Neural cell (in vitro differentiated cells): ENCODE measurements at regions not wholly inside any gene's neighbourhood (a gene's known extent, or its start where the extent isn't known, plus 50 kb on each side); places are given as distances from the start of the nearest gene placed in this dataset.

Experiments
- H2AFZ ChIP-seq: fragments of 200-600, 300-800 bp; sonication (generic), shearing (Covaris generic); 2 replicates; pipeline ENCODE4 v1.6.0; 2014; ENCODE audit warnings: low read depth, mild to moderate bottlenecking, antibody characterized with exemption, low read length, moderate library complexity
- H3F3A ChIP-seq: fragments of 200-600 bp; shearing (Covaris generic); 2 replicates; pipeline ENCODE4 v1.6.1; 2016; ENCODE audit warnings: mild to moderate bottlenecking, moderate library complexity, mixed read lengths, antibody characterized with exemption, low read length; ENCODE audit not compliant: insufficient read depth, poor library complexity, severe bottlenecking
- H3K27ac ChIP-seq: fragments of 200-600, 300-800 bp; sonication (generic), shearing (Covaris generic); 2 replicates; pipeline ENCODE4 v1.5.1; 2014; ENCODE audit warnings: mild to moderate bottlenecking, low read length, moderate library complexity
- H3K27me3 ChIP-seq: fragments of 300-800, 200-600 bp; sonication (generic), shearing (Covaris generic); 2 replicates; pipeline ENCODE4 v1.6.0; 2014; ENCODE audit warnings: mild to moderate bottlenecking, low read depth, low read length, moderate library complexity; ENCODE audit not compliant: insufficient read depth
- H3K36me3 ChIP-seq: fragments of 300-800, 200-600 bp; sonication (generic), shearing (Covaris generic); 2 replicates; pipeline ENCODE4 v1.5.1; 2014; ENCODE audit warnings: mild to moderate bottlenecking, antibody characterized with exemption, low read length, moderate library complexity; ENCODE audit not compliant: insufficient read depth
- H3K4me2 ChIP-seq: fragments of 300-800, 200-600 bp; sonication (generic), shearing (Covaris generic); 2 replicates; pipeline ENCODE4 v1.6.0; 2014; ENCODE audit warnings: mild to moderate bottlenecking, low read length
- H3K4me3 ChIP-seq: fragments of 300-800, 200-600 bp; sonication (generic), shearing (Covaris generic); 2 replicates; pipeline ENCODE4 v1.5.1; 2014; ENCODE audit warnings: mild to moderate bottlenecking, low read length, moderate library complexity
- H3K79me2 ChIP-seq: fragments of 200-600 bp; shearing (Covaris generic); replicated peaks from 2 replicates; pipeline ENCODE4 v1.6.0; 2014; ENCODE audit warnings: mild to moderate bottlenecking, low read length, moderate library complexity; ENCODE audit not compliant: insufficient read depth
- H3K9ac ChIP-seq: fragments of 300-800, 200-600 bp; sonication (generic), shearing (Covaris generic); 2 replicates; pipeline ENCODE4 v1.6.1; 2016; ENCODE audit warnings: mild to moderate bottlenecking, low read length, mixed read lengths
- H3K9me2 ChIP-seq: fragments of 200-600 bp; shearing (Covaris generic); 2 replicates; pipeline ENCODE4 v1.6.1; 2016; ENCODE audit warnings: mild to moderate bottlenecking, low read length, mixed read lengths; ENCODE audit not compliant: insufficient read depth
- H3K9me3 ChIP-seq: fragments of 200-600, 300-800 bp; sonication (generic), shearing (Covaris generic); 2 replicates; pipeline ENCODE4 v1.6.1; 2016; ENCODE audit warnings: mild to moderate bottlenecking, mixed run types, low read length, moderate library complexity, mixed read lengths
- H4K20me1 ChIP-seq: fragments of 200-600 bp; shearing (Covaris generic); 2 replicates; pipeline ENCODE4 v1.6.1; 2016; ENCODE audit warnings: mild to moderate bottlenecking, mixed run types; ENCODE audit not compliant: insufficient read depth
- EP300 ChIP-seq: fragments of 450-650 bp; conservative IDR thresholded peaks from 2 replicates; pipeline ENCODE4 v1.6.1; 2014; ENCODE audit warnings: antibody characterized with exemption, mild to moderate bottlenecking, moderate library complexity; ENCODE audit not compliant: poor library complexity, severe bottlenecking
- EZH2 ChIP-seq: fragments of 200-600, 300-800 bp; shearing (Covaris generic), sonication (generic); IDR thresholded peaks from 2 replicates; pipeline ENCODE4 v1.6.1; 2014; ENCODE audit warnings: antibody characterized with exemption, low read length, borderline replicate concordance, mild to moderate bottlenecking; ENCODE audit not compliant: insufficient read depth, poor library complexity, severe bottlenecking
- MXI1 ChIP-seq: fragments of 450-650 bp; conservative IDR thresholded peaks from 2 replicates; pipeline ENCODE4 v1.6.1; 2014; ENCODE audit warnings: antibody characterized with exemption, mild to moderate bottlenecking; ENCODE audit not compliant: poor library complexity, severe bottlenecking
- POLR2AphosphoS5 ChIP-seq: IDR thresholded peaks from 2 replicates; pipeline ENCODE4 v1.6.1; 2012
- RAD21 ChIP-seq: fragments of 450-650 bp; conservative IDR thresholded peaks from 2 replicates; pipeline ENCODE4 v1.6.1; 2014; ENCODE audit warnings: antibody characterized with exemption, mild to moderate bottlenecking, moderate library complexity
- SMC3 ChIP-seq: fragments of 450-650 bp; conservative IDR thresholded peaks from 2 replicates; pipeline ENCODE4 v1.6.1; 2014; ENCODE audit warnings: antibody characterized with exemption, mild to moderate bottlenecking, moderate library complexity; ENCODE audit not compliant: poor library complexity
- TAF1 ChIP-seq: IDR thresholded peaks from 2 replicates; pipeline ENCODE4 v1.6.1; 2012; ENCODE audit warnings: low read depth
- TF ChIP-seq, protein P1 (sequence below): IDR thresholded peaks from 2 replicates; pipeline ENCODE4 v1.6.1; 2012; ENCODE audit warnings: borderline replicate concordance
- TF ChIP-seq, protein P2 (sequence below): fragments of 450-650 bp; IDR thresholded peaks from 2 replicates; pipeline ENCODE4 v1.5.1; 2014; ENCODE audit warnings: antibody characterized with exemption, mild to moderate bottlenecking, moderate library complexity; ENCODE audit not compliant: poor library complexity, severe bottlenecking

DNA sequence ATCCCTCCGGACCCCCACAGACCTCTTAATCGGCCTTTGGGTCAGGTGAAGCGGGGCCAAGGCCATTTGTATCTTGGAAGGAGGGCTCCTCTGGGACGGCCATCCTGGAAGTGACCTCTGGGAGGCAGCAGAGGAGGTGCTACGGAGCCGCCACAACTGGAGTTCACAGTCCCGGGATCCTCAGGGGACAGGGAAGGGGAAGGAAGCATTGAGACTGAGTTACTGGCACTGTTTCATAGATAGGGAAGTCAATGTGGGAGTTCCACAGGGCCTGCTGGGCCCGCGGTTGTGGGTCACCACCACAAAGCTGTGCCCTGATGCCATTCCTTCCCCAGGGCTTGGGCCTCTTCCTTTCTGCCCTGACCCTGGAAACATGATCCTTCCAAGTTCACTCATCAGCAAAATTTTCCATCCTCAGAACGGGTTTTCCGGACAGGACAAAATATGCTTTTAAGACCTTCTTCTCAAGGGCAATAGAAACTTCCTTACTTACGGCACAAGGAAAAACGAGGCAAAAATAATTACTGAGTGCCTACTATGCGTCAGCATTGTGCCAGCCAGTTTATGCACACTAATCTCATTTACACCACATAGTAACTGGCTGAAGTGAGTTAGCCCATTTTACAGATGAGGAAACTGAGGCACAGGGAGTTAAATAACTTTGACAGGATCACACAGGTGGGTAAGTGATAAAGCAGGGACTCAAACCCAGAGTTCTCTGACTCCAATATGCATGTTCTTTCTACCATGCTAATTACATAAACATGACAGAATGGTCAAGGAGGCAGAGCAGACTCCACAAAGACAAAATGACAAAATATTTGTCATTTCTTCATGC, 143.8 kb downstream of the UNC5CL start:
- TF ChIP-seq POLR2AphosphoS5: no peak
- TF ChIP-seq RAD21: no peak
- no peak for TF ChIP-seq SMC3
- TF ChIP-seq MXI1: no peak
- no peak for TF ChIP-seq EZH2
- TF ChIP-seq, protein P1, sequence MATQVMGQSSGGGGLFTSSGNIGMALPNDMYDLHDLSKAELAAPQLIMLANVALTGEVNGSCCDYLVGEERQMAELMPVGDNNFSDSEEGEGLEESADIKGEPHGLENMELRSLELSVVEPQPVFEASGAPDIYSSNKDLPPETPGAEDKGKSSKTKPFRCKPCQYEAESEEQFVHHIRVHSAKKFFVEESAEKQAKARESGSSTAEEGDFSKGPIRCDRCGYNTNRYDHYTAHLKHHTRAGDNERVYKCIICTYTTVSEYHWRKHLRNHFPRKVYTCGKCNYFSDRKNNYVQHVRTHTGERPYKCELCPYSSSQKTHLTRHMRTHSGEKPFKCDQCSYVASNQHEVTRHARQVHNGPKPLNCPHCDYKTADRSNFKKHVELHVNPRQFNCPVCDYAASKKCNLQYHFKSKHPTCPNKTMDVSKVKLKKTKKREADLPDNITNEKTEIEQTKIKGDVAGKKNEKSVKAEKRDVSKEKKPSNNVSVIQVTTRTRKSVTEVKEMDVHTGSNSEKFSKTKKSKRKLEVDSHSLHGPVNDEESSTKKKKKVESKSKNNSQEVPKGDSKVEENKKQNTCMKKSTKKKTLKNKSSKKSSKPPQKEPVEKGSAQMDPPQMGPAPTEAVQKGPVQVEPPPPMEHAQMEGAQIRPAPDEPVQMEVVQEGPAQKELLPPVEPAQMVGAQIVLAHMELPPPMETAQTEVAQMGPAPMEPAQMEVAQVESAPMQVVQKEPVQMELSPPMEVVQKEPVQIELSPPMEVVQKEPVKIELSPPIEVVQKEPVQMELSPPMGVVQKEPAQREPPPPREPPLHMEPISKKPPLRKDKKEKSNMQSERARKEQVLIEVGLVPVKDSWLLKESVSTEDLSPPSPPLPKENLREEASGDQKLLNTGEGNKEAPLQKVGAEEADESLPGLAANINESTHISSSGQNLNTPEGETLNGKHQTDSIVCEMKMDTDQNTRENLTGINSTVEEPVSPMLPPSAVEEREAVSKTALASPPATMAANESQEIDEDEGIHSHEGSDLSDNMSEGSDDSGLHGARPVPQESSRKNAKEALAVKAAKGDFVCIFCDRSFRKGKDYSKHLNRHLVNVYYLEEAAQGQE: no peak
- TF ChIP-seq TAF1: no peak
- H3K9me3 ChIP-seq: no peaks in the 10 kb centered on the region
- H3K79me2 ChIP-seq: no peaks in the 10 kb centered on the region
- H3K27me3 ChIP-seq: no peaks in the 10 kb centered on the region
- H3K4me2 ChIP-seq: no peak overlapping the region
- no peaks in the 10 kb centered on the region for H3K36me3 ChIP-seq
- no peak overlapping the region for H3K27ac ChIP-seq
- H3F3A ChIP-seq: no peaks in the 10 kb centered on the region
- H3K9me2 ChIP-seq: no peaks in the 10 kb centered on the region
- no peaks in the 10 kb centered on the region for H4K20me1 ChIP-seq
- H2AFZ ChIP-seq: no peak overlapping the region
- H3K4me3 ChIP-seq: no peak overlapping the region
- no peak overlapping the region for H3K9ac ChIP-seq

DNA sequence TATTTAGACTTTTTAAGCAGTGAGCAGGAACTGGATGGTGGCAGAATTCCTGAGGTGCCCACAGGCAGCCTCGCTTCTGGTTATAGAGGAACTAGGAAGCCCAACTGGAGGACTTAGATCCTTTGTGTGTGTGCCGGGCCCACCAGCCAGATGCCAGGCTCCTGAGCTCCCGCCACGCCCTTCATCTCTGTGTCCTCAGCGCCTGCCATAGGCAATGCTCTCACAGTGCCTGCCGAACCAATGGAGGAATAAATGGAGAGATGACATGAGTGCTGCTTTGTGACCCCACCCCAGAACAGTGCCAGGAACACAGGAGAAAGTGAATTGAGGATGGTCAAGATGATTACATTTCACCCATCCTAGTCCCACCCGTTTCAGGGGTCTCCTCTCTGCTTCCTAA, 146.0 kb downstream of the UNC5CL start:
- H3K36me3 ChIP-seq: no peaks in the 10 kb centered on the region
- TF ChIP-seq EP300: no peak
- TF ChIP-seq RAD21: no peak
- no peak for TF ChIP-seq TAF1
- TF ChIP-seq POLR2AphosphoS5: no peak
- no peak for TF ChIP-seq EZH2
- TF ChIP-seq, protein P2, sequence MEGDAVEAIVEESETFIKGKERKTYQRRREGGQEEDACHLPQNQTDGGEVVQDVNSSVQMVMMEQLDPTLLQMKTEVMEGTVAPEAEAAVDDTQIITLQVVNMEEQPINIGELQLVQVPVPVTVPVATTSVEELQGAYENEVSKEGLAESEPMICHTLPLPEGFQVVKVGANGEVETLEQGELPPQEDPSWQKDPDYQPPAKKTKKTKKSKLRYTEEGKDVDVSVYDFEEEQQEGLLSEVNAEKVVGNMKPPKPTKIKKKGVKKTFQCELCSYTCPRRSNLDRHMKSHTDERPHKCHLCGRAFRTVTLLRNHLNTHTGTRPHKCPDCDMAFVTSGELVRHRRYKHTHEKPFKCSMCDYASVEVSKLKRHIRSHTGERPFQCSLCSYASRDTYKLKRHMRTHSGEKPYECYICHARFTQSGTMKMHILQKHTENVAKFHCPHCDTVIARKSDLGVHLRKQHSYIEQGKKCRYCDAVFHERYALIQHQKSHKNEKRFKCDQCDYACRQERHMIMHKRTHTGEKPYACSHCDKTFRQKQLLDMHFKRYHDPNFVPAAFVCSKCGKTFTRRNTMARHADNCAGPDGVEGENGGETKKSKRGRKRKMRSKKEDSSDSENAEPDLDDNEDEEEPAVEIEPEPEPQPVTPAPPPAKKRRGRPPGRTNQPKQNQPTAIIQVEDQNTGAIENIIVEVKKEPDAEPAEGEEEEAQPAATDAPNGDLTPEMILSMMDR: no peak
- no peak for TF ChIP-seq SMC3
- TF ChIP-seq, protein P1: no peak
- TF ChIP-seq MXI1: no peak

More for the DNA sequence above, 146.0 kb downstream of the UNC5CL start:
- no peaks in the 10 kb centered on the region for H3F3A ChIP-seq
- no peaks in the 10 kb centered on the region for H3K79me2 ChIP-seq
- H3K27ac ChIP-seq: no peak overlapping the region
- H3K9me3 ChIP-seq: no peaks in the 10 kb centered on the region
- no peak overlapping the region for H3K9ac ChIP-seq
- no peak overlapping the region for H3K4me3 ChIP-seq
- no peaks in the 10 kb centered on the region for H3K9me2 ChIP-seq
- no peaks in the 10 kb centered on the region for H3K27me3 ChIP-seq
- H3K4me2 ChIP-seq: no peak overlapping the region
- H2AFZ ChIP-seq: no peak overlapping the region
- H4K20me1 ChIP-seq: no peaks in the 10 kb centered on the region
